CD14-positive monocyte (primary cell): ENCODE measurements at regions not wholly inside any gene's neighbourhood (a gene's known extent, or its start where the extent isn't known, plus 50 kb on each side); places are given as distances from the start of the nearest gene placed in this dataset.

ENCODE experiments used
- DNase-seq, 3 donors: peaks; one replicate each; pipeline ENCODE4 v3.0.0-alpha.2; 2011 to 2022
- H2AFZ ChIP-seq: 2 replicates; pipeline ENCODE4 v1.6.0; 2012; ENCODE audit warnings: mild to moderate bottlenecking, low read depth, low read length, inconsistent platforms; ENCODE audit not compliant: insufficient read depth, poor library complexity, severe bottlenecking
- H3K27ac ChIP-seq, 2 donors: 1 replicate in 1 of 2; 2 replicates in 1 of 2; pipeline ENCODE4 v1.5.1; 2012 to 2013; ENCODE audit warnings: low read length in 2 of 2, control low read depth in 1 of 2, inconsistent platforms in 1 of 2, low read depth in 1 of 2, mild to moderate bottlenecking in 1 of 2
- H3K27me3 ChIP-seq, 2 donors: one replicate each; pipeline versions ENCODE4 v1.6.0 to v1.6.1; 2011 to 2013; ENCODE audit warnings: low read length in 2 of 2; ENCODE audit not compliant: control insufficient read depth in 2 of 2, insufficient read depth in 2 of 2
- H3K36me3 ChIP-seq, 2 donors: replicated peaks in 1 of 2; 1 replicate in 1 of 2; 2 replicates in 1 of 2; pipeline versions ENCODE4 v1.5.1 to v1.6.1; 2012 to 2013; ENCODE audit warnings: low read length in 2 of 2, control low read depth in 1 of 2, inconsistent platforms in 1 of 2, mild to moderate bottlenecking in 1 of 2; ENCODE audit not compliant: insufficient read depth in 2 of 2, control insufficient read depth in 1 of 2
- H3K4me1 ChIP-seq, 2 donors: 1 replicate in 1 of 2; 2 replicates in 1 of 2; pipeline versions ENCODE4 v1.5.1 to v1.6.1; 2012 to 2013; ENCODE audit warnings: low read length in 2 of 2, control low read depth in 1 of 2, inconsistent platforms in 1 of 2, mild to moderate bottlenecking in 1 of 2, moderate library complexity in 1 of 2; ENCODE audit not compliant: insufficient read depth in 2 of 2, control insufficient read depth in 1 of 2
- H3K4me2 ChIP-seq: replicated peaks from 2 replicates; pipeline ENCODE3; 2012; ENCODE audit warnings: low read length, moderate library complexity, mild to moderate bottlenecking; ENCODE audit not compliant: poor library complexity, severe bottlenecking; ENCODE audit errors: extremely low read depth
- H3K4me3 ChIP-seq, 3 experiments: fragments of 200-600 bp in 1 of 3; sonication (generic) in 1 of 3; replicated peaks in 1 of 3; 1 replicate in 2 of 3; 2 replicates in 1 of 3; pipeline ENCODE4 v1.5.1; 2011 to 2013; ENCODE audit warnings: low read length in 3 of 3, mild to moderate bottlenecking in 3 of 3, control low read depth in 2 of 3, low read depth in 2 of 3, inconsistent platforms in 1 of 3, moderate library complexity in 1 of 3
- H3K79me2 ChIP-seq: 2 replicates; pipeline ENCODE4 v1.6.0; 2012; ENCODE audit warnings: mild to moderate bottlenecking, control low read depth, inconsistent platforms, low read length, moderate library complexity; ENCODE audit not compliant: insufficient read depth
- H3K9ac ChIP-seq: 2 replicates; pipeline ENCODE4 v1.6.0; 2017; ENCODE audit warnings: low read length, mild to moderate bottlenecking; ENCODE audit not compliant: insufficient read depth, poor library complexity, severe bottlenecking
- H3K9me3 ChIP-seq, 2 donors: replicated peaks in 1 of 2; 1 replicate in 1 of 2; 2 replicates in 1 of 2; pipeline versions ENCODE4 v1.5.1 to v1.6.1; 2012 to 2013; ENCODE audit warnings: low read length in 2 of 2, control low read depth in 1 of 2; ENCODE audit not compliant: control insufficient read depth in 1 of 2, insufficient read depth in 1 of 2
- H4K20me1 ChIP-seq: 2 replicates; pipeline ENCODE4 v1.6.0; 2012; ENCODE audit warnings: mild to moderate bottlenecking, low read length, control low read depth, moderate library complexity; ENCODE audit not compliant: insufficient read depth
- H3K27ac Mint-ChIP-seq, 7 donors: one replicate each; pipeline ENCODE4 v1.8.0; 2020; ENCODE audit warnings: mild to moderate bottlenecking in 7 of 7, mixed read lengths in 7 of 7, moderate library complexity in 6 of 7, inconsistent platforms in 2 of 7
- H3K27me3 Mint-ChIP-seq, 3 donors: one replicate each; pipeline ENCODE4 v1.8.0; 2021 to 2022; ENCODE audit warnings: low read depth in 3 of 3, mild to moderate bottlenecking in 3 of 3, mixed read lengths in 3 of 3, moderate library complexity in 3 of 3, inconsistent platforms in 1 of 3
- H3K36me3 Mint-ChIP-seq, 2 donors: one replicate each; pipeline ENCODE4 v1.8.0; 2020; ENCODE audit warnings: mixed read lengths in 2 of 2, inconsistent platforms in 1 of 2, mild to moderate bottlenecking in 1 of 2
- H3K4me1 Mint-ChIP-seq: one replicate; pipeline ENCODE4 v1.8.0; 2020; ENCODE audit warnings: mild to moderate bottlenecking, mixed read lengths
- H3K4me3 Mint-ChIP-seq, 2 donors: one replicate each; pipeline ENCODE4 v1.8.0; 2020; ENCODE audit warnings: mild to moderate bottlenecking in 2 of 2, mixed read lengths in 2 of 2, moderate library complexity in 1 of 2
- H3K9me3 Mint-ChIP-seq, 7 donors: one replicate each; pipeline ENCODE4 v1.8.0; 2020 to 2022; ENCODE audit warnings: mixed read lengths in 7 of 7, mild to moderate bottlenecking in 6 of 7, moderate library complexity in 6 of 7, inconsistent platforms in 2 of 7
- WGBS: methylation state at CpG from one replicate; pipeline ENCODE4 v1.1.5; 2013; ENCODE audit warnings: missing lambda C conversion rate; ENCODE audit not compliant: insufficient coverage; 5-methylcytosine and 5-hydroxymethylcytosine counted together
- intact Hi-C, 2 donors: fragments of 100-400 bp; cut with micrococcal nuclease; formaldehyde crosslinking; loops; one replicate each; pipeline versions ENCODE4 v1.15.0 to v1.15.1; 2023
- TF ChIP-seq, protein P1 (sequence below): fragments of 200-600 bp; IDR thresholded peaks from one replicate; pipeline ENCODE4 v1.8.0; 2022; ENCODE audit warnings: antibody characterized with exemption, mild to moderate bottlenecking

- H3K4me1 ChIP-seq, result no peaks in the 10 kb centered on the region
- H3K27me3 ChIP-seq, result no peaks in the 10 kb centered on the region
- no peak overlapping the region for H2AFZ ChIP-seq
- H3K4me3 ChIP-seq, result no peak overlapping the region
- no peaks in the 10 kb centered on the region for H3K79me2 ChIP-seq
- H4K20me1 ChIP-seq, result no peaks in the 10 kb centered on the region
- peaks cover 17 to 24% of the 10 kb centered on the region in 2 donors for H3K9me3 ChIP-seq
- intact Hi-C loops, result no loop called here
- no peaks in the 10 kb centered on the region for H3K36me3 Mint-ChIP-seq
- DNase-seq, result no peak
- H3K4me1 Mint-ChIP-seq, result no peaks in the 10 kb centered on the region
- H3K9ac ChIP-seq, result no peak overlapping the region
- no peak overlapping the region for H3K4me2 ChIP-seq
- peaks cover 0 to 3% (median 0%) of the 10 kb centered on the region in 3 donors for H3K27me3 Mint-ChIP-seq
- H3K27ac Mint-ChIP-seq, result peak overlapping the region in 1 of 7 donors; percentile 51
- no CpG with 5 or more reads among the region's 2 CpGs for WGBS
- TF ChIP-seq, protein P1, sequence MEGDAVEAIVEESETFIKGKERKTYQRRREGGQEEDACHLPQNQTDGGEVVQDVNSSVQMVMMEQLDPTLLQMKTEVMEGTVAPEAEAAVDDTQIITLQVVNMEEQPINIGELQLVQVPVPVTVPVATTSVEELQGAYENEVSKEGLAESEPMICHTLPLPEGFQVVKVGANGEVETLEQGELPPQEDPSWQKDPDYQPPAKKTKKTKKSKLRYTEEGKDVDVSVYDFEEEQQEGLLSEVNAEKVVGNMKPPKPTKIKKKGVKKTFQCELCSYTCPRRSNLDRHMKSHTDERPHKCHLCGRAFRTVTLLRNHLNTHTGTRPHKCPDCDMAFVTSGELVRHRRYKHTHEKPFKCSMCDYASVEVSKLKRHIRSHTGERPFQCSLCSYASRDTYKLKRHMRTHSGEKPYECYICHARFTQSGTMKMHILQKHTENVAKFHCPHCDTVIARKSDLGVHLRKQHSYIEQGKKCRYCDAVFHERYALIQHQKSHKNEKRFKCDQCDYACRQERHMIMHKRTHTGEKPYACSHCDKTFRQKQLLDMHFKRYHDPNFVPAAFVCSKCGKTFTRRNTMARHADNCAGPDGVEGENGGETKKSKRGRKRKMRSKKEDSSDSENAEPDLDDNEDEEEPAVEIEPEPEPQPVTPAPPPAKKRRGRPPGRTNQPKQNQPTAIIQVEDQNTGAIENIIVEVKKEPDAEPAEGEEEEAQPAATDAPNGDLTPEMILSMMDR, result no peak
- no peak overlapping the region for H3K4me3 Mint-ChIP-seq
- H3K36me3 ChIP-seq, result no peaks in the 10 kb centered on the region
- H3K9me3 Mint-ChIP-seq, result peaks cover 7 to 16% (median 13%) of the 10 kb centered on the region in 7 donors
- no peak overlapping the region for H3K27ac ChIP-seq
These were observed 395.6 kb downstream of the ETV1 start for GRCh38 chr7:13593854-13594253.

DNA sequence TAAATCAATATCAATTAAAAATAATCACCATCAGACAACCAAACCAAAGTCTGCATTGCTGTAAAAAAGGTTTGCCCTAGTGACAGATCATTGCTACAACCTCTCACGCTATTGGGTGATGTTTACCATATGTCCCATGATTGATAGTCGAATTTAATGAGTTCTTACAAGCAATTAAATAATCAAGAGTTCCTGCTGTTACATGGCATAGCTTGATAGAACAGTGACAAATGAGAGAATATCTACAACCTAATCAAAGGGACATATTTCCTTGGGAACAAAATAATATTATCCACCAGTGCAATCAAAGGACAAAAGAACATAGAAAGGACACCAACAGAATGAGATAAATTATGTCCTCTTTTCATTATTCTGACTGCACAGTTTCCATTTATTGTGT, 387.4 kb downstream of the ETV1 start:
- H3K4me3 Mint-ChIP-seq, result no peak overlapping the region
- WGBS, result no CpG with 5 or more reads among the region's 2 CpGs
- no peak overlapping the region for H3K27ac Mint-ChIP-seq
- intact Hi-C loops, result no loop called here
- no peak for DNase-seq
- H3K9me3 Mint-ChIP-seq, result peaks cover 0 to 9% (median 2%) of the 10 kb centered on the region in 7 donors
- H3K36me3 ChIP-seq, result no peaks in the 10 kb centered on the region
- no peaks in the 10 kb centered on the region for H3K4me1 ChIP-seq
- no peak overlapping the region for H3K4me2 ChIP-seq
- peaks cover 4 to 5% of the 10 kb centered on the region in 2 donors for H3K9me3 ChIP-seq
- no peaks in the 10 kb centered on the region for H4K20me1 ChIP-seq
- H3K79me2 ChIP-seq, result no peaks in the 10 kb centered on the region
- no peak overlapping the region for H3K4me3 ChIP-seq
- no peak overlapping the region for H2AFZ ChIP-seq
- H3K36me3 Mint-ChIP-seq, result no peaks in the 10 kb centered on the region
- no peaks in the 10 kb centered on the region for H3K27me3 ChIP-seq
- H3K4me1 Mint-ChIP-seq, result no peaks in the 10 kb centered on the region
- no peak overlapping the region for H3K9ac ChIP-seq
- no peak overlapping the region for H3K27ac ChIP-seq
- no peaks in the 10 kb centered on the region for H3K27me3 Mint-ChIP-seq
- TF ChIP-seq, protein P1, result no peak
